CD4-positive, alpha-beta T cell treated with Interleukin-2 at 100 ng/mL for 4 hours (primary cell): ENCODE measurements at regions not wholly inside any gene's neighbourhood (a gene's known extent, or its start where the extent isn't known, plus 50 kb on each side); places are given as distances from the start of the nearest gene placed in this dataset.
"Not testable (repeated sequence)": the region's sequence is repeated elsewhere in the genome, so short reads cannot be mapped to it uniquely, and the experiment has no call there.

Experiments
- DNase-seq: peaks from one replicate; pipeline ENCODE4 v3.0.0-alpha.2; 2020; ENCODE audit warnings: low spot score

DNA sequence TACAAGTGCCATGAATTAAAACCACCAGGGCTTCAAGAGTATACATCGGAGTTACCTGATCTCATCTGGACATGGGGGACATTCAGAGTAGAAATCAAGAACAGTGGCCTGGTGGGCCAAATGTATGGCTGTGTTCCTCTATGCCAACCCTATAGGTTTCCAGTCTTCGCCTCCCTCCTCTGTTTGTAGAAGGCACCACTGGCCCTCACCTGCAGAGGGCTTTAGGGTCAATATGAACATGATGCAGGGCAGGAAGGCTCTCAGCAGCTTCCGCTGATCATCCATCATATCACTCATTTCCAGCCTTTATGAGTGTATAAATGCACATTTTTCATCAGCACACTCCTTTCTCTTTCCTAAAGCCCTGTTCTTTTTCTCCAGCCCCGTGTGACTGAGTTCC, 555.5 kb upstream of the BRINP1 start:
- no peak for DNase-seq

- no peak for DNase-seq
Observed at GRCh38 chr9:119917175-119917574, 547.9 kb upstream of the BRINP1 start.

GRCh38 chr9:119907056-119907455, 537.8 kb upstream of the BRINP1 start:
- DNase-seq, result no peak

DNA sequence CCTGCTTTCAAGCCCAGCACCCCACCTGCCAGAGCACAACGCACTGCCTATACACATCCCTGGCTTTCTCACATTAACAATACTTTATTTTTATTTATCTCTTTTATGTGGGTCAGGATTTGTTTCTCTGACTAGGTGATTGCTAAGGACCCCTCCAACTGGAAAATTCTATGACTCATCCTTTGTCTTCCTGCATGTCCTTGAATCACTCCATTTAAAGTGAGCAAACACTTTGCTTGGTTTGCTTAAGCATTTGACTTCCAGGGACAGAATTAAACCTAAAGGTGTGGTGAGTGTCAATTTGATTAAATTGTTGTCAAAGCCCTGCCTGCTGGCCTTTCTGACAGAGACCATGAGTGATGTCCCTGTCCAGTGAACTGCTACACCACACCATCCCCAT, 536.5 kb upstream of the BRINP1 start:
- DNase-seq, result no peak

GRCh38 chr9:119903851-119904250, 534.6 kb upstream of the BRINP1 start:
- no peak for DNase-seq

DNA sequence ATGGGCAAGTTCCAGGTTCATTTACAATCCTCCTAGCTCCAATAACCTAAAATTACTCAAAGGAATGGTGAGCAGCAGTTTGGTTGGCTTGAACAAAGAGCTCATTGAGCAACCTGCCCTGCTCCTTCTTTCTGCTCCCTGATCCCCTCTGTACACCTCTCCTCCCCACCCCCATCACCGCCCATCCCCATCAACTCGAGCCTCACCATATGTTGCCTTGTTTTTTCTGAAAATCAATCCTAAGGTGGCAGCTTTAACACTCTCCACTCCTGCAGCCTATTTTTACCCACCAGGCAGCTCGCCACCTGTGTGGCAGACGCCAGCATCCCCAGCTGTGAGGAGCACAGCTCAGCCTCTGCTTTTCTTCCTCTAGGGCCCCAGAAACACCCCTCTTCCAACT, 533.4 kb upstream of the BRINP1 start:
- DNase-seq, result no peak

- no peak for DNase-seq
Observed at GRCh38 chr9:119898316-119898715, 529.1 kb upstream of the BRINP1 start.

DNA sequence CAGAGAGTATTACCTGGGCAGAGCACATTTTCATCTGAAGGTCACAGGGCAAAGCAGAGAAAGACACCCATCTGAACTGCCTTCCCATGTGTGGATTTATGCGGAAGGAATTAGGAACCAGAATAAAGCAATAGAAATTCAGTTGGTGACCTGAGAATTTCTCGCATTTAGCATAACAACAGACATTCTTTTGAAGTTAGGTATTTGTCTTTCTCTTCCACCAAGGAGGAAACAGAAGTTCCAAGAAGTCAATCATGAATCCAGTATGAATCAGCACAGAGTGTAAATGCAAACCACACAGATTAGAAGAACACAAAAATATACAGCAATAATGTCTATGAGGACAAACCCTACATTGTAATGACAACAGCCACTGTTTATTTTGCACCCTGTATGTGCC, 515.2 kb upstream of the BRINP1 start:
- DNase-seq, result no peak

- no peak for DNase-seq
Observed at GRCh38 chr9:119881898-119882297, 512.7 kb upstream of the BRINP1 start.

DNA sequence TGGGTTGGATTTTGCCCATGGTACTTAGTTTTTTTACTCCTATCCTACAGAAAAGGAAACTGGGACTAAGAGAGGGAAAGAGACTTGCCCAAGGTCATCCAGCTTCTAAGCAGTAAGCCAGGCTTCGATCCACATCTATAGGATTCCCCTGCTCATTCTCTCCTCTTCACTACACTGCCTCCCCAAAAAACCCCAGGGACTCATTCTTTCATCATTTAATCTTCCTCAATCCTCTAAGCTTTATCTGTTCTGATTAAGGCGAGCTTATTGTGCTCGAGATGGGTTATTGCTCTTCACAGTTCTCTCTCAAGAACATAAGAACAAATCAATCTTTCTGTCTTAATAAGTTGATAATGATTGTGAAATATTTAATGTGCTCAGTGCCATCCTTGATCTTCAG, 511.1 kb upstream of the BRINP1 start:
- DNase-seq, result no peak

DNA sequence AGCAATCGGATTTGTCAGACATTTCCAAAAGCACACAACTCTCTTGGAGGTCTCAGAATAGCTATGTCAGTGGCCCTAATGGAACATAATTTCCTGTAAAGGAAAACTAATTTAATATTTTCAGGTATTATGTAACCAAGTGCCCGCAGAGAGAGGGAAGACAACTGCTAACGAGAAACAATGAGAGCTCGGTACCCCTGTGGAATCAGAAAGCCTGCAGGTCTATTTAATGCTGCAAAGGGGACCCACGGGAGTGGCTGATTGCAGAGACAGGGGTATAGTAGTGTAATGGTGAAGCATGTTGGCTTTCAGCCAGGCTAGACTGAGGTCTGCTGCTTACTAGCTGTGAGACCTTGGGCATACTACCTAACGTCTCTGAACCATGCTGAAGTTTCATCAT, 508.1 kb upstream of the BRINP1 start:
- no peak for DNase-seq

DNA sequence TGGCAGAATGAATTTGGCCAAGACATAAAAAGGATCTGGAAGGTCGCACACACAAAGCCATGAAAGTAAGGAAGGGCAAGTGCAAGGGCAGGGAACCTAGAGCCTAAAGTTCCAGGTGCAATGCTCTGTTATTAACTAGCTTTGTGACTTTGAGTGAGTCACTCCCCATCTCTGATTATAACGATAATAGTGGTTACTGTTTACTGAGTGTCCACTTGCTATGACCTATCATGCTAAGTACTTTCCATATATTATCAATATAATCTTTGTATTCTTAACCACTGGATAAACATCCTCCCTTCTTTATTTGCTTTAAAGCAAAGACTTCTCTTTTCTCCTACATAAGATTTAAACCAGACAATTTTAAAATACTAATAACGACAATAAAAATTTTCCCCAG, 504.6 kb upstream of the BRINP1 start:
- no peak for DNase-seq

- DNase-seq, result not testable (repeated sequence)
Observed at GRCh38 chr9:119870251-119870650, 501.0 kb upstream of the BRINP1 start.

- DNase-seq, result no peak
Observed at GRCh38 chr9:119868694-119869093, 499.5 kb upstream of the BRINP1 start.

GRCh38 chr9:119861842-119862241, 492.6 kb upstream of the BRINP1 start:
- no peak for DNase-seq

GRCh38 chr9:119859128-119859527, 489.9 kb upstream of the BRINP1 start:
- no peak for DNase-seq

- no peak for DNase-seq
Observed at GRCh38 chr9:119853126-119853525, 483.9 kb upstream of the BRINP1 start.

DNA sequence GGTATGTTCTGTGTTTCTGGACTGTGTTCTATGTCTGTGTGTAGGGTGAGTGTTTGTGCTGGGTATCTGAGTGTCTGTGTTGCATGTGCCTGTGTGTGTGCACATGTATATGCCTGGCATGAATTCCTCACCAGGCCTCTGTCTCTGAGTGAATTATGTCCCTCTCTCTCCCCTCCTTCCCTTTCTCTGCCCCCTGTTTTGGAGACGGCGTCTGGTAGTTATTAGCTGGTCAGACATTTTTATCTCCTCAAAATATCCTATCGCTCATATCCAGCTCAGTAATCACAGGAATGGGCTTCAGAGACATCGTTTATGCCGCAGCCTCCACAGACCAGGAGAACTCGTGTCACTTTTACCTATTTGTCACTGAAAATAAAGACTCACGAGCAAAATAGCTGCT, 483.2 kb upstream of the BRINP1 start:
- no peak for DNase-seq

GRCh38 chr9:119844431-119844830, 475.2 kb upstream of the BRINP1 start:
- no peak for DNase-seq

GRCh38 chr9:119841016-119841415, 471.8 kb upstream of the BRINP1 start:
- DNase-seq, result no peak

- no peak for DNase-seq
Observed at GRCh38 chr9:119839888-119840287, 470.7 kb upstream of the BRINP1 start.

DNA sequence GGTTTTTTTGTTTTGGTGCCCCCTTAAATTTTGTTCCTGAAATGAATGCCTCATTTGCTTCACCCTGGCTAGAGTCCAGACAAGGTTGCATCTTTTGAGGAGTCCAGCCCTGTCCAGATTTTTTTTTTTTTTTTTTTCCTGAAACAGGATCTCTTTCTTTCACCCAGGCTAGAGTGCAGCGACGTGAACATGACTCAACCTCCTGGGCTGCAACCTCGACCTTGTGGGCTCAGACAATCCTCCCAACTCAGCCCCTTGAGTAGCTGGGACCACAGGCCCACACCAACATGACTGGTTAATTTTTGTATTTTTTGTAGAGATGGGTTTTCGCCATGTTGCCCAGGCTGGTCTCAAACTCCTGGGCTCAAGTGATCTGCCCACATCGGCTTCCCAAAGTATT, 469.0 kb upstream of the BRINP1 start:
- no peak for DNase-seq

- no peak for DNase-seq
Observed at GRCh38 chr9:119836036-119836435, 466.8 kb upstream of the BRINP1 start.

DNA sequence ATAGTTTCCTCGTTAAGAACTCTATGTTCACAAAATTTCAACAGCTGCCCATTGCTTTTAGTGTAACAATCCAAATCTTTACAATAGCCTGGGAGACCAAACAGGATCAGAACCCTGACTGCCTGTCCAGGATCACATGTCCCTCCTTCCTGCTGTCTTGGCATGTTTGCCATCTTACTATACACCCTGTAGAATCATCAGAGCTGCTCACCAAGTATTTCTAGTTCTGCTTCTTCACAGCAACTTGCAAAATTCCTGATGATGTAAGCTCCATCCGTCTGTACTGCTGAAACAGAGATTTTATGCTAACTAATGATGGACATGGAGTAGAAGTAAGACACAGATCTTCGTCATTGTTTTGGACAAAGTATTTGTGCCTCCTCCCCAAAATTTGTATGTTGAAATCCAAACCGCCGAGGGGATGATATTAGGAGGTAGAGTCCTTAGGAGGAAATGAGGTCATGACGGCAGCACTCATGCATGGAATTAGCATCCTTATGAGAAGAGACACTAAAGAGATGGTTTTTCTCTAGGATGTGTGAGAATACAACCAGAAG, 464.9 kb upstream of the BRINP1 start:
- no peak for DNase-seq

DNA sequence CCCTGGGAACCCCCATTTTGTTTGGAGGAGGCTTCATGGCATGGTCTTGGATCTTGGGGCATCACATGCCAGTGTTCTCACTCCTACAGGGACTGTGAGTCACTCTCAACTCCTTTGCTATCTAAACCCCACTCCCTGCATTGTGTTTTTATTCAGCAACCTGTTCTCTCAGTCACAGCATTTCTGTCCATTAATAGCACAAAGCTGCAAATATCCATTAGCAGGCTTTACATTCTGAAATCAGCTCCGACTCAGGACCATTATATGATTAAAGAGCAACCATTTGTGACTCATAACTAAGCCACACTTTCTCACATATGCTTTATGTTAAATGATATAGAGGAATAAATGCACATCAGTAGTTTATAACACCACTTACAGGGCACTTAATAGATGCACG, 462.1 kb upstream of the BRINP1 start:
- no peak for DNase-seq
